ENCODE measurements at regions not wholly inside any gene's neighbourhood (a gene's known extent, or its start where the extent isn't known, plus 50 kb on each side); places are given as distances from the start of the nearest gene placed in this dataset.
"Not testable (repeated sequence)": the region's sequence is repeated elsewhere in the genome, so short reads cannot be mapped to it uniquely, and the experiment has no call there.

DNA sequence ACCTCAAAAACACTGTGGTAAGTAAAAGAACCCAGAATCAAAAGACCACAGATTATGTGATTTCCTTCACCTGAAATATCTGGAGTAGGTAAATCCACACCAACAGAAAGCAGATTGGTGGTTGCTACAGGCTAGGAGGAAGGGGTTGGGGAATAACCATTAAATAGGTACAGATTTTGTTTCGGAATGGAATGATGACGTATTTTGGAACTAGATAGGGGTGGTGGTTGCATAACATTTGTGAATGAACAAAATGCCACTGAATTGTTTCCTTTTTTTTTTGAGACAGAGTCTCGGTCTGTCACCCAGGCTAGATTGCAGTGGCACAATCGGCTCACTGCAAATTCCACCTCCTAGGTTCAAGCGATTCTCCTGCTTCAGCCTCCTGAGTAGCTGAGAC is 100.9 kb upstream of the RBFOX1 start:
- TF ChIP-seq, protein P1, sequence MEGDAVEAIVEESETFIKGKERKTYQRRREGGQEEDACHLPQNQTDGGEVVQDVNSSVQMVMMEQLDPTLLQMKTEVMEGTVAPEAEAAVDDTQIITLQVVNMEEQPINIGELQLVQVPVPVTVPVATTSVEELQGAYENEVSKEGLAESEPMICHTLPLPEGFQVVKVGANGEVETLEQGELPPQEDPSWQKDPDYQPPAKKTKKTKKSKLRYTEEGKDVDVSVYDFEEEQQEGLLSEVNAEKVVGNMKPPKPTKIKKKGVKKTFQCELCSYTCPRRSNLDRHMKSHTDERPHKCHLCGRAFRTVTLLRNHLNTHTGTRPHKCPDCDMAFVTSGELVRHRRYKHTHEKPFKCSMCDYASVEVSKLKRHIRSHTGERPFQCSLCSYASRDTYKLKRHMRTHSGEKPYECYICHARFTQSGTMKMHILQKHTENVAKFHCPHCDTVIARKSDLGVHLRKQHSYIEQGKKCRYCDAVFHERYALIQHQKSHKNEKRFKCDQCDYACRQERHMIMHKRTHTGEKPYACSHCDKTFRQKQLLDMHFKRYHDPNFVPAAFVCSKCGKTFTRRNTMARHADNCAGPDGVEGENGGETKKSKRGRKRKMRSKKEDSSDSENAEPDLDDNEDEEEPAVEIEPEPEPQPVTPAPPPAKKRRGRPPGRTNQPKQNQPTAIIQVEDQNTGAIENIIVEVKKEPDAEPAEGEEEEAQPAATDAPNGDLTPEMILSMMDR (IDR thresholded peaks at IDR 0.05) = no peak
- no peaks in the 10 kb centered on the region for H3K4me1 Mint-ChIP-seq (ENCODE audit: low read depth)
- H3K4me3 Mint-ChIP-seq = no peak overlapping the region
- H3K27me3 Mint-ChIP-seq (ENCODE audit: insufficient read depth) = peaks cover 2% of the 10 kb centered on the region
- 0 out of 2 replicates have a peak, but pooled peaks cover 6% of the 10 kb centered on the region for H3K36me3 Mint-ChIP-seq (ENCODE audit: low read depth)
- peaks cover 40% of the 10 kb centered on the region for H3K9me3 Mint-ChIP-seq
- no peak overlapping the region for H3K27ac Mint-ChIP-seq
- DNase-seq = no peak

DNA sequence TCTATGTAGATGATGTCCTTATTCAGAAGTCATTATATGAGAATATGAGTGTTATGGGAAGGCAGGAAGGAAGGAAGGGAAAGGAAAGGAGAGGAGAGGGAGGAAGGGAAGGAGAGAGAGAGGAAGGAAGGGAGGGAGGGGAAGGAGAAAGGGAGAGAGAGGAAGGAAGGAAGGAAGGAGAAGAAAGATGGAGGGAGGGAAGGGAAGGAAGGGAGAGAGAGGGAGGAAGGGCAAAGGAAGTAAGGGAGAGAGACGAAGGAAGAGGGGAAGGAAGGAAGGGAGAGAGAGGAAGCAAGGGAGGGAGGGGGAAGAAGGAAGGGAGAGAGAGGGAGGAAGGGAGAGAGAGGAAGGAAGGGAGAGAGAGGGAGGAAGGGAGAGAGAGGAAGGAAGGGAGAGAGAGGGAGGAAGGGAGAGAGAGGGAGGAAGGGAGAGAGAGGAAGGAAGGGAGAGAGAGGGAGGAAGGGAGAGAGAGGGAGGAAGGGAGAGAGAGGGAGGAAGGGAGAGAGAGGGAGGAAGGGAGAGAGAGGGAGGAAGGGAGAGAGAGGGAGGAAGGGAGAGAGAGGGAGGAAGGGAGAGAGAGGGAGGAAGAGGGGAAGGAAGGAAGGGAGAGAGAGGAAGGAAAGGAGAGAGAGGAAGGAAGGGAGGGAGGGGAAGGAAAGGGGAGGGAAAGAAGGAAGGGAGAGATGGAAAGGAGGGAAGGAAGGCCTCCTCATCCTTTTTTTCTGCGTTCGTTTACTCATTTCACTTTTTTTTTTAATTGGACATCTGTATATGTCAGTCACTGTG is 103.0 kb upstream of the RBFOX1 start:
- H3K4me3 Mint-ChIP-seq; H3K36me3 Mint-ChIP-seq (ENCODE audit: low read depth); H3K4me1 Mint-ChIP-seq (ENCODE audit: low read depth); DNase-seq; H3K27me3 Mint-ChIP-seq (ENCODE audit: insufficient read depth); H3K27ac Mint-ChIP-seq: not testable (repeated sequence)
- peaks cover 45% of the 10 kb centered on the region for H3K9me3 Mint-ChIP-seq

DNA sequence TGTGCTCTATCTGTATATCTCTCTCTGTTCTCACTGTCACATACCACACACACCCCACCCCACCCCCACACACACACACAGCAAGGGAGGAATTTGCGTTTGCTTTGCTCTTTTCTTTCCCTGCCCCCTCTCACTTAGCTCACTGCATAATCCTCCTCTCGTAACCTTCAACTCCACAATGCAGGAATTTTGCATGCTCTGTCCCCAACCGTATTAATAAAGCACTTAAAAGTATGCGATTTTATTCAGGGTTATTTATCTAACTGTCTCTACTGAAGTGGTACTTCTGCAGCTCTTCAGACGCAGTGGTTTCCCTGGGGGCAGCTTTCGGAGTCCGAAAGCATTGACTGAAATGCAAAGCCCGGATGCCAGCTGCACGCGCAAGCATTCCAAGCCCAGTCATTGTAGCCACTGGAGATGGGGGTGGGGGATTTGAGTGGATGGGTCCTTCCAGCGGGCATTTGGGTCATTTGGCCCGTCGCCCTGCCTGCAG is 105.4 kb upstream of the RBFOX1 start:
- H3K9me3 Mint-ChIP-seq = peaks cover 49% of the 10 kb centered on the region
- H3K36me3 Mint-ChIP-seq (ENCODE audit: low read depth) = 0 out of 2 replicates have a peak, but pooled peaks cover 6% of the 10 kb centered on the region
- no peak overlapping the region for H3K27ac Mint-ChIP-seq
- no peaks in the 10 kb centered on the region for H3K4me1 Mint-ChIP-seq (ENCODE audit: low read depth)
- H3K4me3 Mint-ChIP-seq = no peak overlapping the region
- TF ChIP-seq, protein P1 (IDR thresholded peaks at IDR 0.05) = no peak
- H3K27me3 Mint-ChIP-seq (ENCODE audit: insufficient read depth) = no peaks in the 10 kb centered on the region
- DNase-seq = no peak

DNA sequence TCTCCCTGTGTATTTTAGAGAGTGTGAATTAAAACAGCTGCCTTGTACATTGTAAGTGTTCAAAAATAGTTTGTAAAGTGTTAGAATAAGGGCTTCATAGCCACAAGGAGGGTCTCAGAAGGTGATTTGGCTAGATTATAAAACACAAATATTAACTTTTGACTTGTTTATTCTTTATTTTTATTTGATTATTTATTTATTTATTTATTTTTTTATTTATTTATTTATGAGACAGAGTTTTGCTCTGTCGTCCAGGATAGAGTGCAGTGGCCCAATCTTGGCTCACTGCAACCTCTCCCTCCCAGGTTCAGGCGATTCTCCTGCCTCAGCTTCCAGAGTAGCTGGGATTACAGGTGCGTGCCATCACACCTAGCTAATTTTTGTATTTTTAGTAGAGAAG is 111.5 kb upstream of the RBFOX1 start:
- DNase-seq = no peak
- TF ChIP-seq, protein P1 (IDR thresholded peaks at IDR 0.05) = no peak
- H3K4me3 Mint-ChIP-seq = no peak overlapping the region
- no peaks in the 10 kb centered on the region for H3K27me3 Mint-ChIP-seq (ENCODE audit: insufficient read depth)
- peaks cover 61% of the 10 kb centered on the region for H3K9me3 Mint-ChIP-seq
- H3K4me1 Mint-ChIP-seq (ENCODE audit: low read depth) = no peaks in the 10 kb centered on the region
- no peak overlapping the region for H3K27ac Mint-ChIP-seq
- H3K36me3 Mint-ChIP-seq (ENCODE audit: low read depth) = peaks cover 6% of the 10 kb centered on the region

DNA sequence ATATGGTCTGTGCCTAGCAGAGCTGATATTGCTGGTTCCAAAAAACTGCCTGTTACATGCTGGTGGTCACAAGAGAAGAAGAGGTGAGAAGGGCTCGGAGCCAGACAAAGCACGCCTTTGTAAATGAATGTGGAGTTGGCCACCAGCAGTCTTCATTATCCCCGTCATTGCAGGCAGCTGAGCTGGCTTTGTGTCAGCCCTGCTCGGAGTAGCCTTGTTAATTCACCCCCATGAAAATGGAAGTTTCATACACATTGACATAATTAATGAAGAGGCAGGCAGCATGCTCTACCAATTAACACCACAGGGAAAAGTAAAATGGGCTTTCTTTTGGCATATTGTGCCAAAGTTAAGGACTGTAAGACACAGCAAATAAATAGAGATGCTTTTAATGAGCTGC is 113.7 kb upstream of the RBFOX1 start:
- H3K9me3 Mint-ChIP-seq = peaks cover 71% of the 10 kb centered on the region
- H3K4me3 Mint-ChIP-seq = no peak overlapping the region
- no peak for DNase-seq
- no peaks in the 10 kb centered on the region; the same call in 1 of the 2 replicates for H3K27me3 Mint-ChIP-seq (ENCODE audit: insufficient read depth)
- no peaks in the 10 kb centered on the region for H3K4me1 Mint-ChIP-seq (ENCODE audit: low read depth)
- TF ChIP-seq, protein P1 (IDR thresholded peaks at IDR 0.05) = no peak
- H3K36me3 Mint-ChIP-seq (ENCODE audit: low read depth) = peaks cover 6% of the 10 kb centered on the region
- no peak overlapping the region for H3K27ac Mint-ChIP-seq

DNA sequence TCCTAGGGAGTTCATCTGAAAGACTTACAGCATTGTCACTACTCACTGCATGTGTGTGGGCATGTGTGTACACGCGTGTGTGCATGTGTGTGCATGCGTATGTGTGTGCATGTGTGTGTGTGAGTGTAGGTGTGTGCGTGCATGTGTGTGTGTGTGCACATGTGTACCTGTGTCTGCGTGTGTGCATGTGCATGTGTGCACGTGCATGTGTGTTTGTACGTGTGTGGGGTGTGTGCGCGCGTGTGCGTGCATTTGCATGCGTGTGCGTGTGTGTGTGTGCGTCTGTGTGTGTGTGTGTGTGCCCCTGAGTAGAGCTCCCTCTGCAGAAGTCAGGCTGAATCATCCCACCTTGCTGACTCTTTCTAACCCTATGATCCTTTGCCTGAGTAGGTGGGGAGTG is 114.8 kb upstream of the RBFOX1 start:
- Mint-ChIP-seq H3K4me1 (ENCODE audit: low read depth) (no peaks in the 10 kb centered on the region), H3K27me3 (ENCODE audit: insufficient read depth) (no peaks in the 10 kb centered on the region; the same call in 1 of the 2 replicates), H3K9me3 (peaks cover 66% of the 10 kb centered on the region), H3K27ac (no peak overlapping the region), H3K36me3 (ENCODE audit: low read depth) (peaks cover 6% of the 10 kb centered on the region), H3K4me3 (no peak overlapping the region)
- no peak for DNase-seq
- TF ChIP-seq, protein P1 (IDR thresholded peaks at IDR 0.05) = no peak
